Psoas muscle (tissue), 7 donors: ENCODE measurements at regions not wholly inside any gene's neighbourhood (a gene's known extent, or its start where the extent isn't known, plus 50 kb on each side); places are given as distances from the start of the nearest gene placed in this dataset.

Experiments
- ATAC-seq, 4 donors: fragments of 200-7000 bp; cut with Tn5 transposase; one replicate each; pipeline ENCODE4 v1.9.1; 2020; ENCODE audit warnings: moderate library complexity in 3 of 4, mild to moderate bottlenecking in 2 of 4
- DNase-seq, 2 donors: peaks; one replicate each; pipeline ENCODE4 v3.0.0-alpha.2; 2020
- H3K27ac ChIP-seq: fragments of 200-600 bp; one replicate; pipeline ENCODE4 v1.8.0; 2022
- H3K27me3 ChIP-seq, 3 donors: fragments of 200-600 bp in 1 of 3; one replicate each; pipeline versions ENCODE4 v1.6.1 to v1.8.0; 2013 to 2022; ENCODE audit warnings: low read length in 2 of 3, mild to moderate bottlenecking in 2 of 3, moderate library complexity in 1 of 3; ENCODE audit not compliant: insufficient read depth in 3 of 3
- H3K36me3 ChIP-seq, 2 donors: fragments of 200-600 bp in 1 of 2; one replicate each; pipeline versions ENCODE4 v1.6.1 to v1.8.0; 2013 to 2022; ENCODE audit warnings: low read depth in 1 of 2, mild to moderate bottlenecking in 1 of 2, moderate library complexity in 1 of 2; ENCODE audit not compliant: insufficient read depth in 1 of 2
- H3K4me1 ChIP-seq: fragments of 200-600 bp; one replicate; pipeline ENCODE4 v1.8.0; 2022
- H3K4me3 ChIP-seq: fragments of 200-600 bp; one replicate; pipeline ENCODE4 v1.8.0; 2022; ENCODE audit warnings: mild to moderate bottlenecking
- H3K9me3 ChIP-seq: fragments of 200-600 bp; one replicate; pipeline ENCODE4 v1.8.0; 2022
- WGBS, 3 donors: extraction: QIAGEN DNeasy Blood & Tissue Kit; methylation state at CpG; one replicate each; pipeline versions ENCODE4 v1.1.6 to v1.1.7; 2013; 5-methylcytosine and 5-hydroxymethylcytosine counted together
- intact Hi-C, 2 donors: fragments of 100-400 bp; cut with DNase I; formaldehyde crosslinking; loops; one replicate each; pipeline versions ENCODE4 v1.11.0 to v1.14.2; 2022
- TF ChIP-seq, protein P1 (sequence below): fragments of 200-600 bp; IDR thresholded peaks from one replicate; pipeline ENCODE4 v1.8.0; 2022; ENCODE audit warnings: antibody characterized with exemption
- donor health status: healthy with polysubstance abuse.
- donor health status: DM: no; HTN: no; CAD: no; lungs with moderate emphysema.
- donor health status: Bipolar disorder and iron deficiency.
- donor health status: healthy.
- donor health status: DM: yes; HTN: yes; CAD: no.
- donor health status: DM: no; HTN: no; CAD: no.
- donor health status: DM: yes; HTN: yes; CAD: no.

DNA sequence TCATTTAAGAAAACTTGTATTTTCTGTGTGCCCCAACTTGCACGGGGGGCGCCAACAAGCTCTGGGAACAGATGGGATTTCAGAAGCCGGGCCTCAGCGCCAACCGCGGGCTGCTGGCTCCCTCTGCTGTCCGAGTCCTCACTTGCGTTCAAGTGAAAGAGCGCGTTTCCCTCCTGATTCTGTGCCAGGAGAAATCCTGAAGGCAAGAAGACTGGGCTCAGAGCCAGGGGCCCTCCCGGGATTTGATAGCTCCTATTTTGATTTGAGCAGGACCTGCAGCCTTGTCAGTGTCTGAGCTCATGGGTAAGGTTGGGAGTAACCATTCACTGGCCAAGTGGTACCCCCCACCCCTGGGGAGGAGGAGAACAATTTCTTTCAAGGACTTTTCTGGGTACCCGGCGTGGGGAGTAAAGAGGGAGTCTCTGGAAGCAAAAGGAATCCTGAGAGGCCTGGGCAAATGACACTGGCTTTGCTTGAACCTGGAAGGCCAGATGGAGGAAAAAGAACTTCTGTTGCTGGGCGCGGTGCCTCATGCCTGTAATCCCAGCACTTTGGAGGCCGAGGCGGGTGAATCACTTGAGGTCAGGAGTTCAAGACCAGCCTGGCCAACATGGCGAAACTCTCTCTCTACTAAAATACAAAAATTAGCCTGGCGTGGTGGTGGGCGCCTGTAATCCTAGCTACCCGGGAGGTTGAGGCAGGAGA, 179.0 kb upstream of the RGS6 start:
- DNase-seq (peak; percentile 82 to 89), ATAC-seq (peak; percentile 61 to 89 (median 66))
- TF ChIP-seq, protein P1, sequence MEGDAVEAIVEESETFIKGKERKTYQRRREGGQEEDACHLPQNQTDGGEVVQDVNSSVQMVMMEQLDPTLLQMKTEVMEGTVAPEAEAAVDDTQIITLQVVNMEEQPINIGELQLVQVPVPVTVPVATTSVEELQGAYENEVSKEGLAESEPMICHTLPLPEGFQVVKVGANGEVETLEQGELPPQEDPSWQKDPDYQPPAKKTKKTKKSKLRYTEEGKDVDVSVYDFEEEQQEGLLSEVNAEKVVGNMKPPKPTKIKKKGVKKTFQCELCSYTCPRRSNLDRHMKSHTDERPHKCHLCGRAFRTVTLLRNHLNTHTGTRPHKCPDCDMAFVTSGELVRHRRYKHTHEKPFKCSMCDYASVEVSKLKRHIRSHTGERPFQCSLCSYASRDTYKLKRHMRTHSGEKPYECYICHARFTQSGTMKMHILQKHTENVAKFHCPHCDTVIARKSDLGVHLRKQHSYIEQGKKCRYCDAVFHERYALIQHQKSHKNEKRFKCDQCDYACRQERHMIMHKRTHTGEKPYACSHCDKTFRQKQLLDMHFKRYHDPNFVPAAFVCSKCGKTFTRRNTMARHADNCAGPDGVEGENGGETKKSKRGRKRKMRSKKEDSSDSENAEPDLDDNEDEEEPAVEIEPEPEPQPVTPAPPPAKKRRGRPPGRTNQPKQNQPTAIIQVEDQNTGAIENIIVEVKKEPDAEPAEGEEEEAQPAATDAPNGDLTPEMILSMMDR, result peak; percentile 85
- intact Hi-C loops, result loop anchor here (1.0 to 5.0 kb wide), 2 partner anchors 104 to 614 kb away; no protein-coding TSS in a partner anchor
- Histone ChIP-seq H3K4me1 (no peaks in the 10 kb centered on the region), H3K36me3 (no peaks in the 10 kb centered on the region), H3K27me3 (no peaks in the 10 kb centered on the region), H3K4me3 (no peak overlapping the region), H3K27ac (no peak overlapping the region), H3K9me3 (no peaks in the 10 kb centered on the region)
- 21 to 24% (median 22%) methylated on average over 21 of the region's 21 CpGs for WGBS, 3 donors

DNA sequence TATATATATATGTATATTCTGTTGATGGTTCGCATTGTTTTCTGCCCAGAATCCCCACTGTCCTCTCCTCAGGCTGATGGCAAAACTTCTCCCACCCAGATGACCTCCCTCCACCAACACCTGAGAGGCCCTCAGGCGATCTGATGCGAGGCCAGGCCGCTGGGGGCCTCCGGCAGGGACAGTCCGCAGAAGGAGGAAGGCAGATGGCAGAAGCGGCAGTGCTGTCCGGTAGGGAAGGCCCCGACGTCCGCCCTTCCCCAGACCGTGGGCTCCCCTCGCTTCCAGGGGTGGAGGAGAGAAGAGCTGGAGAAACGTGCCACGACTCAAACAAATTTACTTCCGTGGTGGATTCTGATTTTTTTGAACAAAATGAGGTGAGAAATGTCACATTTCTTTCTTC, 178.3 kb upstream of the RGS6 start:
- H3K36me3 ChIP-seq, result no peaks in the 10 kb centered on the region
- DNase-seq (no peak), ATAC-seq (no peak)
- H3K27me3 ChIP-seq, result no peaks in the 10 kb centered on the region
- no peak overlapping the region for H3K4me3 ChIP-seq
- intact Hi-C loops, result loop anchor here (1.0 to 5.0 kb wide), 2 partner anchors 103 to 615 kb away; no protein-coding TSS in a partner anchor
- H3K9me3 ChIP-seq, result no peaks in the 10 kb centered on the region
- H3K4me1 ChIP-seq, result no peaks in the 10 kb centered on the region
- no peak overlapping the region for H3K27ac ChIP-seq
- TF ChIP-seq, protein P1, result no peak
- 83 to 85% (median 84%) methylated on average over 16 of the region's 16 CpGs for WGBS, 3 donors

DNA sequence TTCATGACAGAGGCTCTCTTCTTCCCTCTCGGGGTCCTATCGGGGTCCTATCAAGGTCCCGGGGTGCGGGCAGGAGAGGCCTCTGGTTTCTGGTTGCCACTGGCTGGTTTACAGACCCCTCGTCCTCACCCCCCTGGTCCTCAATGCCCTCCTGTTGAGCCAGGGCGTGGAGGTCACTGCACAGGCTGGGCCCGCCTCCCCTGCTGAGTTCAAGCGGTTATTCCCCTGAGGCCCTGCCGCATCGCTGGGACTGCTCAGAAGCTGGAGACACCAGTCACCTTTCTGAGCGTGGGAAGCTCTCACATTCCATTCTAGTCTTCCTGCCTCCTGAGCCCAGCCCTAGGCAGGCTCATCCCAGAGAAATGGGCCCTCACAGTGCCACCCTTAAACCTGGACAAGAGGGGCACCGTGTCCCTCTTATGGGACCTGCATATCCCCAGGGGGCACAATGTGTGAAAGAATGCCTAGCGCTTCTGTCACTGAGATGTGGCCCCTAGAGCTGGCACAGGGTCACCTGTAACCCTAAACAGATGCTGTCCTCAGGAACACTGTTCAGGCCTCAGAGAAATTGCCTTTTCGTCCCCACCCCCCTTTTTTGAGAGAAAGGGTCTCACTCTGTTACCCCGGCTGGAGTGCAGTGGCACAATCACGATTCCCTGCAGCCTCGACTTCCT, 177.7 kb upstream of the RGS6 start:
- H3K4me3 ChIP-seq, result no peak overlapping the region
- no peak overlapping the region for H3K27ac ChIP-seq
- 86 to 87% (median 86%) methylated on average over 17 of the region's 17 CpGs for WGBS, 3 donors
- TF ChIP-seq, protein P1, result no peak
- no peaks in the 10 kb centered on the region for H3K9me3 ChIP-seq
- H3K36me3 ChIP-seq, result no peaks in the 10 kb centered on the region
- ATAC-seq (no peak), DNase-seq (no peak)
- H3K4me1 ChIP-seq, result no peaks in the 10 kb centered on the region
- intact Hi-C loops, result loop anchor here in 1 of 2 donors (5.0 kb wide), 1 partner anchor 103 kb away; no protein-coding TSS in a partner anchor
- H3K27me3 ChIP-seq, result no peaks in the 10 kb centered on the region

DNA sequence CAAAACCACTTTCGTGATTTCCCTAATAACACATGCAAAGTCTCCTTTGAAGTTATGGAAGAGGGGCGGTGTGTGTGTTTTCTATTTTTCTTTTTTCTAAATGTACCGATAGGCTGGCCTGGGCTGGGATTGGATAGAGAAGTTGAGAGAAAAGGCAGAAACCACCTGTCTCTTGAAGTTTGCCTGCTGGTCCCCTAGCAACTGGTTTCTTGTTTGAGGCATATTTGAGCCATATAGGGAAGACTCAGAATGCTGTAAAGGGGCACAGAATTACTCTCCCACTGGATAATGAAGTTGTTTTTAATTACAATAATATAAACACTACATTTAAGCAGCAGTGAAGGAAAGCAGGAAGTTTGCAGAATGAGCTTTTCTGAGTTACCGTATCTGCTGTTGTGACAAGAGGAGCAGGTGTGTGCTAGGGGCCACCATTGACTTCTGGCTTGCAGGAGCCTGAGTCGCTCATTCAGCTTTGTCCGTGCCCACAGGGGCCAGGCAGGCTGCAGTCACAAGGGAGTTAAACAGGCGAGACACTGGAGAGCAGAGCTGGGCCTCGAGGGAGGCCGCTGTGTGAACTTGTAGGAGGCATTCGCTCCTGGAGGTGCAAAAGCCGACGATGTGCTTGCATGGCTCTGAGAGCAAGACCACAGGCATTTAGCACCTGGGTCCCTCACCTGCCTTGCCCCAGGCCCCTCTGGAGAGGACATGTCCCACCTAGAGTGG, 173.8 kb upstream of the RGS6 start:
- Histone ChIP-seq H3K4me1 (no peaks in the 10 kb centered on the region), H3K36me3 (no peaks in the 10 kb centered on the region), H3K9me3 (peaks cover 5% of the 10 kb centered on the region), H3K4me3 (no peak overlapping the region), H3K27me3 (no peaks in the 10 kb centered on the region), H3K27ac (no peak overlapping the region)
- no peak for DNase-seq
- 54 to 59% (median 55%) methylated on average over 12 of the region's 12 CpGs for WGBS, 3 donors
- intact Hi-C loops, result no loop called here
- ATAC-seq, result no peak
- TF ChIP-seq, protein P1, result no peak
